PC-9 (cell line): ENCODE measurements at regions not wholly inside any gene's neighbourhood (a gene's known extent, or its start where the extent isn't known, plus 50 kb on each side); places are given as distances from the start of the nearest gene placed in this dataset.

Experiments
- CTCF ChIP-seq: fragments of 200-600 bp; sonication (generic); conservative IDR thresholded peaks from 2 replicates; pipeline ENCODE4 v1.6.1; 2017; ENCODE audit warnings: mixed run types, antibody characterized with exemption, mild to moderate bottlenecking, moderate library complexity
- EZH2 ChIP-seq: fragments of 200-600 bp; sonication (generic); IDR thresholded peaks from 2 replicates; pipeline ENCODE4 v1.8.0; 2017; ENCODE audit warnings: antibody characterized with exemption, low read depth

DNA sequence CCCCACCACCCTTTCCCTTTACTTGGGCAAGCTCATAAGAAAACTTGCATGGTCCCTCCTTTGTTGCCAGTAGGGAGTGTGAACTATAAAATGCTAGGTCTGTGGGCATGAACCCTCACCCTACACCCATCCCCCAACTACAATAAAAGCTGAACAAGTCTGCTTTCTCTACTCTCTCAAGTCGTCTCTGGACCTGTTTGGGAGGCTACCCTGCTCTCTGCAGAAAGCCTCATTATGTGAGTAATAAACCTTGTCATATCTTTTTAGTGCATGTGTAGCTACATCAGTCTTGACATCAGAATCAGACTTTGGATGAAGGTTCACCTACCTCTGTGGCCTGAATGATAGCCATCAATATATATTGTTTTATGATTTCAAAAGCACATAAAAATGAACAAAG is 155.4 kb upstream of the FAM241A start:
- TF ChIP-seq CTCF (no peak), EZH2 (no peak)
